ENCODE measurements at regions not wholly inside any gene's neighbourhood (a gene's known extent, or its start where the extent isn't known, plus 50 kb on each side); places are given as distances from the start of the nearest gene placed in this dataset.
"Not testable (repeated sequence)": the region's sequence is repeated elsewhere in the genome, so short reads cannot be mapped to it uniquely, and the experiment has no call there.

- DNase-seq = not testable (repeated sequence)
These were observed 145.1 kb downstream of the AKR1D1 start for GRCh38 chr7:138221388-138221787.

GRCh38 chr7:138223402-138223879, 147.2 kb downstream of the AKR1D1 start:
- DNase-seq = no peak

DNA sequence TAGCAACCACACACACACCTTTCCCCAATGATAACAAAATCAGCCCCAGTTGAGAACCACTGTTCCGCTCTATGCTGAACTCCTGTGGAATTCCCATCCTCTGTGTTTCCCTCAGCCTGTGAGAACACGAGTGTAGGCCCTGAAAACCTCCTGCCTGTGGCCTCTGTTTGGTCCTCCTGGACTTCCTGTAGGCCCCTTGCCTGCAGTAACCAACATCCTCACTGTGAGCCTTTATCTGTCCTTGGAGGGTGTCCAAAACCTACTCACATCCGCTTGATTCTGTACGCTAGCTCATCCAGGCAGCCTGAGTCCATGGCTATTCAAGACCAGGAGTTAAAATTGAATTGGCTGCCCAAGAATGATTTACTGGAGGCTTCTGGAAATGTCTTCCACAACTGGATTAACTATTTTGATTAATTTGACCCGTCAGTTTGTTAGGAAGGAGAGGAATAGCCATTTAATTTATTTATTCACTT, 149.8 kb downstream of the AKR1D1 start:
- DNase-seq = peak; percentile 5

DNA sequence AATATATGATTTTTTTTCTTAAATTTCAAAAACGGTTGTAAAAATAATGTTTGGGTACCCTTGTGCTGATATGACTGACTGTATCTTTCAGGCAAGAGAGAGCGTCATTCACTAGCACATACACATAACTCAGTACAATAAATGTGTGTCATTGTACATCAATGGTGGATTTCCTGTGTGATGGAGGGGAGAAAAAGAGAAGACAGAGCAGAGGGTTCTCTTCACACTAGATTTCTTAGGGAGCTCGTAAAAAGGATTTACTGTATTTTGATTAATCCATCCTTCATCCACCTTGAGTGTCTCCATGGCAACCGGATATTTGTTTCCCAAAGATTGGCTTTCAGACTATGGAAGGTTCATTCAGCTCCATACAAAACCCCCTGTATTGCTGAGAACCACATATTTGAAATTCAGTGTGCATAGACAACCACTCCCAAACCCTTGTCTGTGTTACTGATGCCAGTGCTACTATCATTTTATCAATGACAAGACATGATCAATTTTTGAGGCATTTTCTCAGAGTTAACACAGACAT, 150.6 kb downstream of the AKR1D1 start:
- no peak for DNase-seq

GRCh38 chr7:138228119-138228518, 151.9 kb downstream of the AKR1D1 start:
- DNase-seq = no peak

GRCh38 chr7:138228769-138229168, 152.5 kb downstream of the AKR1D1 start:
- no peak for DNase-seq

DNA sequence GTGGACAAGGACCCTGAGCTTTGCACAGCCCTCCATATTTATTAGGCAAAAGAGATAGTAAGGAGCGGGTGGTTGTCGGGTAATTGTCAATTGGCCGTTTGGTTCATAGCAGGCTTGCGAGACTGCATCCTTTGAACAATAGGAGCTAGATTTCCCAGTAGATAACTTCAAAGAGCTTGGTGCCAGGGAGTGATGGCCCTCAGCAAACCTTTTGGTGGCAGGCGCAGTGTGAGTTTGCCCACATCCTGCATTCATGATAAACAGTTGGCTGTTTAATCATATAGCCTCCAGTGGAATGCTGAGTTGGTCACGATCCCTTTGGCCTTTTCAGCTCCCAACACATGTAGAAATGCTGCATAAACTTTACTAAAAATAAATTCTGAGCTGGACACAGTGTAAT, 156.9 kb downstream of the AKR1D1 start:
- no peak for DNase-seq

GRCh38 chr7:138235207-138235606, 158.9 kb downstream of the AKR1D1 start:
- DNase-seq = no peak

GRCh38 chr7:138237995-138238394, 161.7 kb downstream of the AKR1D1 start:
- DNase-seq = no peak

GRCh38 chr7:138238734-138239659, 162.7 kb downstream of the AKR1D1 start:
- DNase-seq = no peak

- DNase-seq = no peak
These were observed 167.2 kb downstream of the AKR1D1 start for GRCh38 chr7:138243430-138243829.

DNA sequence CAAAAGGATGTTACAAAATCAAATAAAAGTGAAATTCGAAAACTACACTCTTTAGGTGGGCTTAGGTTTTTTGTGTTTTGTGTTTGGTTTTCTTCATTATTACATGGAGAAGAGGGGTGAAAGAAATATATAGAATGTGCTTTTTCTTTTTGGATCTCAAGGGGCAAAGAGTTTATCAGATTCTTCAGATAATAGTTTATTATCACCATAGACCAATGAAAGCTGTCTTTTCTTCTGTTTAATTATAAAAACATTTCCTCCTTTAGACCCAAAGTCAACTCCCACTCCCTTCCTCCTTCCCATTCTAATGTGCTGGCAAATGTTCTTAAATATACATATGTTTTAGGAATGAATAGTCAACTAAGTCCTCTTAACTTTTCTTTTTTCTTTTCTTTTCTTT, 167.6 kb downstream of the AKR1D1 start:
- no peak for DNase-seq

DNA sequence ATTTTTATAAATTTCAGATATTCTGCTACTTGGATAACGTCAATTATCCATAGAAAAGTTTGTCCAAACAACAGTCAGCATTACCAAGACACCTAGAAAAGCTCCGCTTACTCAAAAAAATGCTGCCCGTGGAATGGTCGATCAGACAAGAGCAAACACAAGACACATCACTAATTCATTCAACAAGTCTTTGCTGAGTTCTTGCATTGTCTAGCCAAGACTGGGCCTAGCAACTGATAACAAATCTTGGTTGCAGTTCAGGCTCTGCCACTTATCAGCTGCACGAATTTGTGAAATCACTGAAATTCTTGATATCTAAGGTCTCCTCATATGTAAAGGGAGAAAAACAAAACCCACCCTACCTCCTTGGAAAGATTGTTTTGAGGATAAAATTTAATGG, 168.3 kb downstream of the AKR1D1 start:
- no peak for DNase-seq

- DNase-seq = no peak
These were observed 169.0 kb downstream of the AKR1D1 start for GRCh38 chr7:138245216-138245615.

DNA sequence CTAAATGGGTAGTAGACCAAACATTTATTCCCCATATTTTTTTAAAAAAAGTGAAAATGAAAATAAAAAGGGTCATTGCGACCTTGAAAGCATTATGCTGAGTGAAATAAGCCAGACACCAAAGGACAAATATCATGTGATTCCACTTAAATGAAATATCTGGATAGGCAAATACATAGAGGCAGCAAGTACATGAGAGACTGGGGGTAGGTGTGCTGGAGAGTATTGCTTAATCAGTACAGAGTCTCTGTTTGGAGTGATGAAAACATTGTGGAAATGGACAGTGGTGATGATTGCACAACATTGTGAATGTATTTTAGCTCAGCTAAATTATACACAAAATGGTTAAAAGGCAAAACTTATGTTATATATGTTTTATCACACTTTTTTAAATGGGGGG, 169.4 kb downstream of the AKR1D1 start:
- DNase-seq = no peak

DNA sequence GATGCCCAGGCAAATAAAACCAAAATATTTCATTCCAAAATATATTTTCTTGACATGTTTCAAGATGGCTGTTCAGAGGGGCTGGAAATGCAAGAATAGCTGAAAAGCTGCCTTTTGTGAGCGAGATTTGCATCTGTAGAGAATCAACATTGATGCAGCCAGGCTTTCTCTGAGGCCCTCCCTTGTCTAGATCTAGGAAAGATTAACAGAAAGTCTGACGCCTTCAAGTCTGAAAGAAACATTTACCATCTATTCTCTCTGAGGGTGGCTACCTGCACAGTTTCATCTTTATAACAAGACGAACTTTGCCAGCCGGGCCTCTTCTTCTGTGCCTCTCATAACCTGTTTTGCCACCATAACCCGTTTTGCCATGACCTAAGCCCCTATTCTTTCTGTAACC, 170.2 kb downstream of the AKR1D1 start:
- no peak for DNase-seq

DNA sequence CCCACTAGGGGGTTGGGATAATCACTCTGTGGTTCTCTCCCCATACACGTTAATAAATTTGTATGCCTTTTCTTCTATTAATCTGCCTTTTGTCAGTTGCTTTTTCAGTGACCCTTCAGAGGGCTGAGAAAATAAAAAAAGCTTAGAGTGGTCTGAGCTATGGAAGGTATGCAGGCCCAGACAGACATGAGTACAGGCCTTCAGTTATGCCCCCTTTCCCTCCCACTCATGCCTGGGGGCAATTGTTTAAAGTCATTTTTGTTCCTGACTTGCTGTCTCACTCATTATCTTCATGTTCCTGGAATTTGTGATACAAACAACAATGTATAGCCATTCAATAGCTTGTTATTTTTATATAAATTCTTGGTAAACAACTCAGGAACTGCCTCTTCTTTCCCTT, 170.8 kb downstream of the AKR1D1 start:
- no peak for DNase-seq

GRCh38 chr7:138247568-138248333, 171.5 kb downstream of the AKR1D1 start:
- DNase-seq = no peak

DNA sequence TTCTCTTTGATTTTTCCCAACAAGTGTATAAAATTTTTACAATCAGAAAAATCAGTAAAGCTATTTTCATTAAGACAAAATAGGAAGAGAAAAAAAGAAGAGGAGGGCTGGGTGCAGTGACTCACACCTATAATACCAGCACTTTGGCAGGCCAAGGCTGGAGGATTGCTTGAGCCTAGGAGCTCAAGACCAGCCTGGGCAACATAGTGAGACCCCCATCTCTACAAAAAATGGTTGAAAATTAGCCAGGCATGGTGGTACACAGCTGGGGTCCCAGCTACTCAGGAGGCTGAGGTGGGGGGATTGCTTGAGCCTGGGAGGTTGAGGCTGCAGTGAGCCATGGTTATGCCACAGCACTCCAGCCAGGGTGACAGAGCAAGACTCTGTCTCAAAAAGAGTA, 172.3 kb downstream of the AKR1D1 start:
- no peak for DNase-seq

DNA sequence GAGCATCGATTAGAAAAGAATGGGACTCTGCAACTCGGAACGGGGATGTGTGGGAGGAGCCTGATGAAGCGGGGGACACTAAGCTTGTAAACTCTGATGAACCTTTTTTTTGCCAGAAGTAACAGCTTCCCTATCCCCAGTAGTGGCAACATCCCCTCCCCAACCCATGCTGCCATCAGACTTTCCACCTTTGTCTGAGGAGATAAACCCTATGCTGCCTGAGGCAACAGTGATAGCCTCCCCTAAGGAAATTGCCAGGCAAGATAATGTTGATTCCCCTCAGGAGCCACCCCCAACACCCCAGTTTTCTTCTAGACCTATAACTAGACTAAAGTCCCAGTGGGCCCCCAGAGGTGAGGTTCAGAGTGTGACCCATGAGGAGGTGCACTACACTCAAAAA, 173.7 kb downstream of the AKR1D1 start:
- no peak for DNase-seq

- not testable (repeated sequence) for DNase-seq
These were observed 176.4 kb downstream of the AKR1D1 start for GRCh38 chr7:138252666-138253065.

GRCh38 chr7:138254444-138254843, 178.2 kb downstream of the AKR1D1 start:
- DNase-seq = no peak

DNA sequence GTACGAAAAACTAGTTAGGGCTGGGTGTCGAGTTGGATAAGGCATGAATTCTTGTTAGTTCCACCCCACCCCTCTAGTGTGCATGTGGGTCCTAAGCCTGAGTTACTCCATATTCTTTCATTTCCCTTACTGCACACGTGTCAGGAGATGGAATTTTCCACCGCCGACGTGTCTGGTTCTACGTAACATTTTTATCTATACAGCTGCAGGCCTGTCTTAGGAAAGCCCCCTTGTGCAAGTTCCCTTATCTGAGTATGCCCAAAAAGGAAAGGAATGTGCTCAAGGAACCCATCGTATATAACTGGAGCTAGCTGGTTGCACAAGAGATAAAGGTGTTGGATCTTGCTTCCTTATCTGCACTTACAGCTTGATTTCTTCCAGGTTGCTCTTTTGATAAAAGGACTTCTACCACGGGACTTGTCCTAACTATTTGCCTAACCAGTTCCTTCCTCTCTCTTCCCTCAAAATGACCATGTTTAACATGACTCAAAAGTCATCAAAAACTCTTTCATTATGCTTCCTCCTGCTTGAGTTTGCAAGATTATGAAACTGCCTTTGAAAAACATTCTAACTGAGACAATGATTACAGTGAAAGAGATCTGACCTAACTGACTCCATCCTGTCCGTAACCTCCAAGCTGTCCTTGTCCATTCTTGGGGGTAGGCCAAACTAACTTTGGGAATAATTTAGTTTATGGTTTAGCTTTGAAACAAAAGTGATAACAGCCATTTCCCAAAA, 181.4 kb downstream of the AKR1D1 start:
- no peak for DNase-seq

Data from midbrain (tissue), 1 donor.